Fibroblast of mammary gland (primary cell): ENCODE measurements at regions not wholly inside any gene's neighbourhood (a gene's known extent, or its start where the extent isn't known, plus 50 kb on each side); places are given as distances from the start of the nearest gene placed in this dataset.

Source experiments
- DNase-seq: peaks from one replicate; pipeline ENCODE4 v3.0.0-alpha.2; 2010; ENCODE audit warnings: low read depth
- H3K4me3 ChIP-seq: 2 replicates; pipeline ENCODE4 v1.5.1; 2011; ENCODE audit warnings: low read depth, mild to moderate bottlenecking, low read length, moderate library complexity; ENCODE audit not compliant: control insufficient read depth
- TF ChIP-seq, protein P1 (sequence below): conservative IDR thresholded peaks from 2 replicates; pipeline ENCODE4 v1.5.1; 2011; ENCODE audit warnings: low read depth, low read length, inconsistent platforms; ENCODE audit not compliant: control insufficient read depth, insufficient read depth

DNA sequence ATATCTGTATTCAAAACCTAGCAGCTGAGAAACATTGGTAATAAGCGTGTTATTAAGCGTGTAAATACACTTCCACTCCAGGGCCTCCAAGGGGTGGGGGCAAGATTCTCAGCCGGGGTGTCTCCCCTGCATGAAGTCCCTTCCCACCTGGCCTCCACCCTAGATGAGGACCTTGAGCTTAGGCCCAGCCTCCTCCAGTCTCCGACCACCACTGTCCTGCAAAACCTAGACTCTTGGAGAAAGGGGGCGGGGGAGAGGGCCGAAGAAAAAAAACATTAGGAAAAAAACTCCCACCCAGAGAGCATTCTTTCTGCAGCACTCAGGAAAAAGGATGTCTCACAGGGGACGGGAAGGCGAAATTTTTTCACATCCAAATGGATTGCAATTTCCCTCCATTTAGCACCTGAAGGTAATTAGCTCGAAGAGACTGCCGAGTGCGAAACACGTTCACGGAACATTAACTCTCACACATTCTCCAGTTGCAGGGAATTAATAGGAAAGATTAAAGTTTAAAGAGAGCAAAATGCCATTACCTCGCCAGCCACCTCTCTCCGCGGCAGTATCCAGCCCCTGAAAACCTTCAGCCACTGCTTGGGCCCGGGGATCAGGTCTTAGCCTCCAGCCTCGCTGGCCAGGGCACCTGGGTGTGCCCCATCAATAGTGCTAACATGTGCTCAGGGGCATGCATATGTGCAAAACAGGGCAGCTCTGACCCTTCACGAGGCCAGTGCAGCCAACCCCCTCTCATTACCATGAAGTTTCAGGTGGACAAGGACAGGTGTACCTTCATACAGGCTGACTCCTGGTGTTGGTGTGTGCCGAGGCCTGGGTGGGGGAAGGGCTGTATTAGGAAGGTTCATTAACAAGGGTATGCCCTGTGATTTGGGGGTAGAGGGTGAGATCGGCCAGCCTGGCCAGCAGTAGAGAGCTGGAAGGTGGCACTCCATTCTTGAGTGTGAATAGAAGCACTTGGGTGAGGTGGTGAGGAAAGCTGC, 77.2 kb downstream of the HIF1AN start:
- no peak for DNase-seq
- no peak overlapping the region for H3K4me3 ChIP-seq

DNA sequence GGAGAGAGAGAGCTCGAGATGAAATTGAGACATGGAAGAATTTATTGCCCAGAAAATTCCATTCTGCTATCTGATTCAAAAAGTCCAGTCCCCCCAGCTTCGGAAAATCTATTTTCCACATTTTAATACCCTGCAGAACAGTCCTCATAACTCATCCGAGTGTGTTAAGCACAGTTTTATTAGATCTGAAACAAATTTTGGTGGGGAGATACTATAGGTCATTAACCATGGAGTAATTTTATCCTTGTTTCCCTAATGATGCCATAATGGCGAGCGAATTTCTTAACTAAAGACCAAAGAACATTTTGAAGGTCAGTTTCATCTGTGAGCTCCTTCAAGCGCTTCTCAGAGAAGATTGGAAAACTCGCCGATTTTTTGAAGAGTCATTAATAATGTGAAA, 78.1 kb downstream of the HIF1AN start:
- H3K4me3 ChIP-seq = no peak overlapping the region
- no peak for DNase-seq
- TF ChIP-seq, protein P1, sequence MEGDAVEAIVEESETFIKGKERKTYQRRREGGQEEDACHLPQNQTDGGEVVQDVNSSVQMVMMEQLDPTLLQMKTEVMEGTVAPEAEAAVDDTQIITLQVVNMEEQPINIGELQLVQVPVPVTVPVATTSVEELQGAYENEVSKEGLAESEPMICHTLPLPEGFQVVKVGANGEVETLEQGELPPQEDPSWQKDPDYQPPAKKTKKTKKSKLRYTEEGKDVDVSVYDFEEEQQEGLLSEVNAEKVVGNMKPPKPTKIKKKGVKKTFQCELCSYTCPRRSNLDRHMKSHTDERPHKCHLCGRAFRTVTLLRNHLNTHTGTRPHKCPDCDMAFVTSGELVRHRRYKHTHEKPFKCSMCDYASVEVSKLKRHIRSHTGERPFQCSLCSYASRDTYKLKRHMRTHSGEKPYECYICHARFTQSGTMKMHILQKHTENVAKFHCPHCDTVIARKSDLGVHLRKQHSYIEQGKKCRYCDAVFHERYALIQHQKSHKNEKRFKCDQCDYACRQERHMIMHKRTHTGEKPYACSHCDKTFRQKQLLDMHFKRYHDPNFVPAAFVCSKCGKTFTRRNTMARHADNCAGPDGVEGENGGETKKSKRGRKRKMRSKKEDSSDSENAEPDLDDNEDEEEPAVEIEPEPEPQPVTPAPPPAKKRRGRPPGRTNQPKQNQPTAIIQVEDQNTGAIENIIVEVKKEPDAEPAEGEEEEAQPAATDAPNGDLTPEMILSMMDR = no peak

More for the DNA sequence above, 77.2 kb downstream of the HIF1AN start:
- TF ChIP-seq, protein P1 = no peak

DNA sequence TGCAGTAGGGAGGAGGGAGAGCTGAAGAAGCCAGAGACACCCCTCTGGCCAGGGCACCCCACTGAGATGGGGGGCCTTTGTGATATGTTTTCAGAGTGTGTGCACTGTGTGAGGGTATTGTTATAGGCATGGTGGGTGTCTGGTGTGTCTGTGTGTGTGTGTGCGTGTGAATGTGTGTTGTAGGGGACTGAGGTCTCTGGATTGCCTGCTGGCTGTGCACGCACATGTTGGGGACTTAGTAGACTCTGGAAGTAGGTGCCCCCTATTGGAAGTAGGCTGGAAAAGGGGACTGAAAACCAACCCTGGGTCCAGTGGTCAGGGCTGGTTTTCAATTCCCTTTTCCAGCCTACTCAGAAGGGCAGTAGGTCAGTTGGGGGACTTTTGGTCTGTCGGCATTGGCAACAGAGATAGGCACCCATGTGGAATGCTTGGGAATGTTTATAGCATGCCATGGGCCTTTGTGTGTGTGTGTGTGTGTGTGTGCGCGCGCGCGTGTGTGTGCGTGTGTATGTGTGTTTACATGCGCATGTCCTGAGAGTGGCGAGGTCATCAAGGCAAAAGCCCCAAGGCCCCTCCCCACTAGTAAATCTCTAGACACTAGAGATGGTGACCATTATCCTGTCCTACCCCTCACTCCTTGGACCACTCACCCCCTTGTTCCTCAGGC, 78.8 kb downstream of the HIF1AN start:
- TF ChIP-seq, protein P1 = no peak
- no peak for DNase-seq
- H3K4me3 ChIP-seq = no peak overlapping the region

DNA sequence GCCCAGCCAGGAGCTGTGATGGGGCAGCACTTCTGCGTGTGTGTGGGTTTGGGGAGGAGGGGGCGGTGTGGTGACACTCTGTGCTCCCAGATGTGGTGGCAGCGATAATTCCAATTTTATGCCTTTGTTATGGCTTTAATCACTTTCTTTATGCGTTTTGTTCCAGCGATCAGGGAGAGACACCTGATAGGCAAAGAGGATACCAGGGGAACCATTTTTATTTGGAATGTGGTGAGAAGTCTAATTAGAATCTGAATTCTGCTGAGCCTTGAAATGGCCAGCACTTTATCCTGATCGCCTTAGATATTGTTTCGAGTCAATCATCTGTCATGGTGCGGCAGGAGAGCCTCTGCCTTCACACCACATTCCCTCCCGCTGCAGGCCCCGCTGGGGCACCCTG, 79.5 kb downstream of the HIF1AN start:
- TF ChIP-seq, protein P1 = no peak
- DNase-seq = no peak
- no peak overlapping the region for H3K4me3 ChIP-seq

DNA sequence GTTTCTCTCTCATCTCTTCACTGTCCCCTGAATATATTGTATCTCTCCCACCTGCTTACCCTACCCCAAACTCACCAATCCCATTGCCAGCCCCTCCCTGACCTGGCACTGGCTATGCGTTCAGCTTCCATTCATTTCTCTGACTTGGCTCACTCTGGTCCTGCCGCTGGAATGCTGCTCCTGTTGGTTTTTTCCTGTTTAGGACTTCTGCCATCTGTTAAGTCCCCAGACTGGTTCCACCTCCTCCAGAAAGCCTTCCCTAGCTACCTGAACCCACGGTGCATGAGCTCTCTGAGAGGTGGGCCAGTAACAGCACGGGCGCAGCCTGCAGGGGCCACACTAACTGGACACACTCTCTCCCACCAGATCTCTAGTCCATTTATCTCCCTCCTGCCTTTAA, 80.2 kb downstream of the HIF1AN start:
- TF ChIP-seq, protein P1 = no peak
- no peak overlapping the region for H3K4me3 ChIP-seq
- DNase-seq = no peak

DNA sequence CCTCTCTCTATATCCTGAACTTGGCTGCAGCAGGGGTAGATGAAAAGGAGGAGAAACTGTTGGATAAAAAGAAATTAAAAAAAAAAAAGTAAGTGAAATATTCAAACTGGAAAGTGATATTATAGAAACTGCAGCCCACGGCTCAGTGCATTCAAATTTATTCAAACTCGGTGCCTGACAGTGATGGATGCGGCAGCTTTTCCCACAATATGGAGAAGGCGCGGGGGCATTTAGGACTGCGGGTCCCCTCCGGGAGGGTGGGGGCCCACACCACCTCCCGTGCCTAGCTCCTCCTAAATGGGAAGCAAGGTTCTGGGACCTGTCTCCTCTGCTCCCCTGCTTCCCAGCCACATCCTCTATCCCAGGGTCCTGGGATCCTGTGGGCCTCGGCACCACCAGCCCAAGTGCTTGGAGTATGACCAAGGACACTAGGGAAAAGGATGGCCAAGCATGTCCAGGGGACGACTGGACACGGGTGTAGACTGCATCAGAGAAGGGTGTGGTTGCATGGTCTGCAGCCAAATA, 82.4 kb downstream of the HIF1AN start:
- H3K4me3 ChIP-seq = no peak overlapping the region
- TF ChIP-seq, protein P1 = no peak
- no peak for DNase-seq
